ENCODE measurements at regions not wholly inside any gene's neighbourhood (a gene's known extent, or its start where the extent isn't known, plus 50 kb on each side); places are given as distances from the start of the nearest gene placed in this dataset.

DNA sequence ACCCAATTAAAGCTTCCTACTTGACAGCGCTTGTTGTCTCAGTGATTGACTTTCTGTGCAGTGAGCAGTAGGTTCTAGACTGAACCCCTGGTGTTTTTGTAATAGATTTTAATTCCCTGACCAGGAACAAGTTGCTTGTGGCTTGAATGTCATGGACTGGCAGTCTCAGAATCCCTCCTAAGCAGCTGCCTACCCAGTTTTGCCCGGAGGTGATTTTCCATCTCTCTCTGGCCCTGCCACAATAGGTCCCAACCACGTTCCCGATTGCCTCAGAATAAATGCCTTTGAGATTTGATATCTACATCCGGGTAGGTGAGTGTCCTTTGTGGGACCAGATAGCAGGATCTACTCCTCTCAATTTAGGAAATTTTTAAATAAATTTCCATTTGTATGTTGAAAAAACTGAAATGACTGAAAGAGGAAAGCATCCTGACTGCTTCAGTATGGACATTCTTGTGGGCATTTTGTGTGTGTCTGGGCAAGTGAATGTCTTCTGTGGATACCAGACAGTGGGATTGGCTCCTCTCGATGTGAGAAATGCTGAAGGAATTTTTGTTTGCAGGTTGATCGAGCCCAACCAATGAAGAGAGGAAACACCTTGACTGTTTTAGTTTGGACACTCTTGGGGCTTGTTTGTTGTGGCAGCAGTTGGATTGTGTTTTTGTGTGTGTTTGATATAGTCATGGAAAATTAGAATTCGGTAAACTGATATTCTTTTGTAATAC, 1607.4 kb downstream of the C4orf33 start:
- TF ChIP-seq GATA2 (IDR thresholded peaks at IDR 0.05; ENCODE audit: low read depth, low read length), result no peak
- no peak for TF ChIP-seq GATA3 (IDR thresholded peaks at IDR 0.05; ENCODE audit: low read depth, low read length)
